OCI-LY1 (cell line): ENCODE measurements at regions not wholly inside any gene's neighbourhood (a gene's known extent, or its start where the extent isn't known, plus 50 kb on each side); places are given as distances from the start of the nearest gene placed in this dataset.

Experiments used
- CTCF ChIP-seq: fragments of 200-600 bp; sonication (generic), shearing (Covaris generic); IDR thresholded peaks from 2 replicates; pipeline ENCODE4 v1.5.1; 2017; ENCODE audit warnings: mild to moderate bottlenecking, antibody characterized with exemption, low read length, moderate library complexity, mixed read lengths
- EZH2 ChIP-seq: fragments of 200-600 bp; sonication (generic), shearing (Covaris generic); IDR thresholded peaks from 2 replicates; pipeline ENCODE4 v1.8.0; 2017; ENCODE audit warnings: borderline replicate concordance, mixed run types, mild to moderate bottlenecking, antibody characterized with exemption, low read length, moderate library complexity, mixed read lengths

- TF ChIP-seq EZH2 (no peak), CTCF (no peak)
Observed at GRCh38 chr4:158035662-158036195, 137.1 kb downstream of the GASK1B start.
